Esophagus squamous epithelium (tissue), 4 donors: ENCODE measurements at regions not wholly inside any gene's neighbourhood (a gene's known extent, or its start where the extent isn't known, plus 50 kb on each side); places are given as distances from the start of the nearest gene placed in this dataset.
"Not testable (repeated sequence)": the region's sequence is repeated elsewhere in the genome, so short reads cannot be mapped to it uniquely, and the experiment has no call there.

Experiments
- CTCF ChIP-seq, 6 experiments: fragments of 450-650 bp in 4 of 6; fragments of 200-600 bp in 2 of 6; sonication (generic) in 2 of 6; IDR thresholded peaks; one replicate each; pipeline ENCODE4 v1.5.1; 2016 to 2019; ENCODE audit warnings: antibody characterized with exemption in 6 of 6, mild to moderate bottlenecking in 4 of 6, moderate library complexity in 4 of 6
- POLR2A ChIP-seq, 4 donors: fragments of 450-650 bp; IDR thresholded peaks; one replicate each; pipeline ENCODE4 v1.6.1; 2017; ENCODE audit warnings: antibody characterized with exemption in 4 of 4, mild to moderate bottlenecking in 4 of 4, moderate library complexity in 3 of 4

- TF ChIP-seq CTCF, POLR2A (IDR thresholded peaks at IDR 0.05): not testable (repeated sequence)
Measured at GRCh38 chr2:109693292-109693691, 79.1 kb downstream of the SOWAHC start.
